SK-N-SH (cell line): ENCODE measurements at regions not wholly inside any gene's neighbourhood (a gene's known extent, or its start where the extent isn't known, plus 50 kb on each side); places are given as distances from the start of the nearest gene placed in this dataset.

Experiments
- CTCF ChIA-PET: fragments of 300-600, 350-600 bp; formaldehyde crosslinking; extraction: SDS; loops from one replicate; lab custom pipeline; 2021; lab: Yijun Ruan, JAX
- POLR2A ChIA-PET: fragments of 350-600 bp; sonication (Branson Sonifier 250); formaldehyde crosslinking; extraction: SDS; loops from one replicate; lab custom pipeline; 2020; ENCODE audit warnings: antibody characterized with exemption, inconsistent platforms; lab: Yijun Ruan, JAX
- DNase-seq: peaks from one replicate; pipeline ENCODE4 v3.0.0; 2012
- H2AFZ ChIP-seq: fragments of 200-600 bp; sonication (generic); 2 replicates; pipeline ENCODE4 v1.8.1; 2016; ENCODE audit warnings: antibody characterized with exemption, mild to moderate bottlenecking, low read depth
- H3F3A ChIP-seq: fragments of 200-600 bp; sonication (generic); replicated peaks from 2 replicates; pipeline ENCODE3; 2016; ENCODE audit warnings: antibody characterized with exemption, mild to moderate bottlenecking; ENCODE audit not compliant: insufficient read depth
- H3K27ac ChIP-seq, 2 experiments: fragments of 200-500 bp in 1 of 2; fragments of 200-600 bp in 1 of 2; sonication (Bioruptor generic) in 1 of 2; sonication (generic), shearing (Covaris generic) in 1 of 2; 2 replicates each; pipeline versions ENCODE4 v1.5.1 to v1.6.1; 2014 to 2016; ENCODE audit warnings: low read depth in 2 of 2, inconsistent platforms in 1 of 2, low read length in 1 of 2, mild to moderate bottlenecking in 1 of 2, mixed read lengths in 1 of 2
- H3K27me3 ChIP-seq: fragments of 200-600 bp; sonication (generic), shearing (Covaris generic); 2 replicates; pipeline ENCODE4 v1.6.1; 2016; ENCODE audit warnings: mixed run types; ENCODE audit not compliant: insufficient read depth
- H3K36me3 ChIP-seq, 2 experiments: fragments of 200-500 bp in 1 of 2; fragments of 200-600 bp in 1 of 2; sonication (Bioruptor generic) in 1 of 2; sonication (generic) in 1 of 2; replicated peaks in 1 of 2; 2 replicates each; pipeline versions ENCODE3 to v1.5.1; 2014 to 2016; ENCODE audit warnings: low read length in 1 of 2, mild to moderate bottlenecking in 1 of 2; ENCODE audit not compliant: insufficient read depth in 2 of 2, control insufficient read depth in 1 of 2
- H3K4me1 ChIP-seq, 2 experiments: fragments of 200-500 bp in 1 of 2; fragments of 200-600 bp in 1 of 2; sonication (Bioruptor generic) in 1 of 2; sonication (generic), shearing (Covaris generic) in 1 of 2; 2 replicates each; pipeline versions ENCODE4 v1.5.1 to v1.6.1; 2014 to 2016; ENCODE audit warnings: low read depth in 1 of 2, low read length in 1 of 2, mixed run types in 1 of 2; ENCODE audit not compliant: insufficient read depth in 2 of 2, control insufficient read depth in 1 of 2
- H3K4me2 ChIP-seq: fragments of 200-600 bp; sonication (generic), shearing (Covaris generic); 2 replicates; pipeline ENCODE4 v1.6.1; 2017; ENCODE audit warnings: mixed run types
- H3K4me3 ChIP-seq, 2 experiments: fragments of 200-500 bp in 1 of 2; fragments of 200-600 bp in 1 of 2; sonication (Bioruptor generic) in 1 of 2; sonication (generic), shearing (Covaris generic) in 1 of 2; 2 replicates each; pipeline versions ENCODE4 v1.5.1 to v1.8.1; 2014 to 2016; ENCODE audit warnings: low read depth in 2 of 2, inconsistent platforms in 1 of 2, low read length in 1 of 2, mild to moderate bottlenecking in 1 of 2, mixed read lengths in 1 of 2, moderate library complexity in 1 of 2
- H3K79me2 ChIP-seq: fragments of 200-600 bp; sonication (generic); 2 replicates; pipeline ENCODE4 v1.8.1; 2017; ENCODE audit warnings: mild to moderate bottlenecking; ENCODE audit not compliant: insufficient read depth
- H3K9ac ChIP-seq: fragments of 200-600 bp; sonication (generic); 2 replicates; pipeline ENCODE4 v1.6.1; 2017; ENCODE audit warnings: mixed run types
- H3K9me2 ChIP-seq: fragments of 200-600 bp; sonication (generic); 2 replicates; pipeline ENCODE4 v1.6.1; 2017; ENCODE audit warnings: mixed run types
- H3K9me3 ChIP-seq: fragments of 200-600 bp; sonication (generic); 2 replicates; pipeline ENCODE4 v1.6.1; 2017; ENCODE audit warnings: mixed run types, mild to moderate bottlenecking, moderate library complexity
- H4K20me1 ChIP-seq: fragments of 200-600 bp; sonication (generic); 2 replicates; pipeline ENCODE4 v1.6.1; 2017; ENCODE audit warnings: mild to moderate bottlenecking, mixed run types; ENCODE audit not compliant: insufficient read depth
- CTCF ChIP-seq: fragments of 200-600 bp; sonication (generic); IDR thresholded peaks from 2 replicates; pipeline ENCODE4 v1.6.1; 2017; ENCODE audit warnings: antibody characterized with exemption, mild to moderate bottlenecking, moderate library complexity
- ELF1 ChIP-seq: IDR thresholded peaks from 2 replicates; pipeline ENCODE4 v1.4.0; 2012
- EP300 ChIP-seq, 2 experiments: IDR thresholded peaks; 2 replicates each; pipeline versions ENCODE4 v1.4.0 to v1.6.1; 2012; ENCODE audit warnings: borderline replicate concordance in 1 of 2, low read depth in 1 of 2, low read length in 1 of 2
- EZH2phosphoT487 ChIP-seq: fragments of 200-600 bp; sonication (generic); IDR thresholded peaks from 2 replicates; pipeline ENCODE4 v1.6.1; 2017; ENCODE audit warnings: low read depth, mixed run types, mild to moderate bottlenecking, antibody characterized with exemption, moderate library complexity, borderline replicate concordance
- FOXJ3 ChIP-seq: sonication (generic); formaldehyde crosslinking; IDR thresholded peaks from 2 replicates; pipeline ENCODE4 v1.5.1; 2020; ENCODE audit warnings: mild to moderate bottlenecking, missing genetic modification reagents
- GABPA ChIP-seq: IDR thresholded peaks from 2 replicates; pipeline ENCODE4 v1.4.0; 2012; ENCODE audit warnings: low read depth, mild to moderate bottlenecking
- IRF3 ChIP-seq: fragments of 150-350 bp; IDR thresholded peaks from 2 replicates; pipeline ENCODE4 v1.6.1; 2016; ENCODE audit warnings: mild to moderate bottlenecking, low read depth, low read length
- JUND ChIP-seq: IDR thresholded peaks from 2 replicates; pipeline ENCODE4 v1.4.0; 2012
- MAX ChIP-seq: IDR thresholded peaks from 2 replicates; pipeline ENCODE4 v1.4.0; 2012; ENCODE audit warnings: low read depth
- NFIC ChIP-seq: IDR thresholded peaks from 2 replicates; pipeline ENCODE4 v1.4.0; 2012; ENCODE audit warnings: borderline replicate concordance
- POLR2AphosphoS5 ChIP-seq: IDR thresholded peaks from 2 replicates; pipeline ENCODE4 v1.6.1; 2012; ENCODE audit warnings: low read depth, low read length
- RAD21 ChIP-seq: IDR thresholded peaks from 2 replicates; pipeline ENCODE4 v1.6.1; 2012; ENCODE audit warnings: mild to moderate bottlenecking, low read length
- RCOR1 ChIP-seq: fragments of 150-350 bp; IDR thresholded peaks from 2 replicates; pipeline ENCODE4 v1.6.1; 2017; ENCODE audit warnings: antibody characterized with exemption, low read length
- RFX5 ChIP-seq: IDR thresholded peaks from 2 replicates; pipeline ENCODE4 v1.6.1; 2012; ENCODE audit warnings: mild to moderate bottlenecking, improper control_type of control experiment, low read length
- SMC3 ChIP-seq: IDR thresholded peaks from 2 replicates; pipeline ENCODE4 v1.6.1; 2012; ENCODE audit warnings: low read depth, low read length, improper control_type of control experiment
- TCF12 ChIP-seq: IDR thresholded peaks from 2 replicates; pipeline ENCODE4 v1.4.0; 2012
- USF2 ChIP-seq: fragments of 150-350 bp; IDR thresholded peaks from 2 replicates; pipeline ENCODE4 v1.6.1; 2017; ENCODE audit warnings: antibody characterized with exemption, low read length, low read depth, borderline replicate concordance
- WGBS: methylation state at CpG from one replicate; pipeline ENCODE4 v1.1.6; 2017; ENCODE audit warnings: low lambda C conversion rate; 5-methylcytosine and 5-hydroxymethylcytosine counted together

- 30% methylated on average over 2 of the region's 2 CpGs for WGBS
- Histone ChIP-seq H3K36me3 (no peaks in the 10 kb centered on the region), H4K20me1 (no peaks in the 10 kb centered on the region), H3K4me1 (peaks cover 0 to 3% of the 10 kb centered on the region in 2 experiments; a peak in 1 of 4 replicates), H3K9me3 (no peaks in the 10 kb centered on the region), H3K27ac (no peak overlapping the region), H3K27me3 (no peaks in the 10 kb centered on the region; the same call in 1 of the 2 replicates), H3K4me3 (no peak overlapping the region), H3F3A (no peaks in the 10 kb centered on the region), H3K4me2 (no peak overlapping the region), H2AFZ (no peak overlapping the region), H3K79me2 (no peaks in the 10 kb centered on the region), H3K9me2 (no peaks in the 10 kb centered on the region), H3K9ac (no peak overlapping the region)
- no peak for DNase-seq
- POLR2A ChIA-PET: no interaction called here
- no peak for TF ChIP-seq NFIC
- TF ChIP-seq EP300 (IDR thresholded peaks at IDR 0.05; ENCODE audit: borderline replicate concordance in 1 of 2, low read depth in 1 of 2, low read length in 1 of 2): no peak
- no peak for TF ChIP-seq CTCF
- TF ChIP-seq RAD21: no peak
- TF ChIP-seq SMC3: no peak
- no peak for TF ChIP-seq MAX
- no peak for TF ChIP-seq RFX5
- TF ChIP-seq JUND: no peak
- no peak for TF ChIP-seq FOXJ3 (CRISPR knock-in tag)
- no peak for TF ChIP-seq POLR2AphosphoS5
- TF ChIP-seq RCOR1: no peak
- TF ChIP-seq EZH2phosphoT487: no peak
- TF ChIP-seq ELF1: no peak
- no peak for TF ChIP-seq USF2
- no peak for TF ChIP-seq TCF12
- no peak for TF ChIP-seq GABPA
- no peak for TF ChIP-seq IRF3
- CTCF ChIA-PET: interaction anchor here (1.5 to 1.7 kb wide), 2 partner anchors 63 to 771 kb away, joined by 4 to 5 read pairs; no protein-coding TSS in a partner anchor
These were observed 64.3 kb upstream of the SULF2 start for GRCh38 chr20:47849596-47849995.
